Endothelial cell of umbilical vein (primary cell): ENCODE measurements at regions not wholly inside any gene's neighbourhood (a gene's known extent, or its start where the extent isn't known, plus 50 kb on each side); places are given as distances from the start of the nearest gene placed in this dataset.

Experiments used
- BruUV-seq: library from RNA; stranded (reverse); fragments of 400-500 nt; replicated peaks from 2 replicates; lab custom pipeline; 2021; lab: Mats Ljungman, UMichigan
- CTCF ChIA-PET: fragments of 300-600, 350-600 bp; sonication (Branson Sonifier 250); formaldehyde crosslinking; loops from one replicate; lab custom pipeline; 2021; ENCODE audit warnings: antibody characterized with exemption, inconsistent platforms; lab: Charles Lee
- POLR2A ChIA-PET: fragments of 300-600, 350-600 bp; sonication (Branson Sonifier 250); formaldehyde crosslinking; loops from one replicate; lab custom pipeline; 2021; ENCODE audit warnings: antibody characterized with exemption, inconsistent platforms; lab: Charles Lee
- DNase-seq: peaks from one replicate; pipeline ENCODE4 v3.0.0-alpha.2; 2011; ENCODE audit warnings: low read depth, low spot score
- FAIRE-seq: peaks from 2 replicates; lab custom pipeline; 2011; peaks lifted over from hg19 to GRCh38; lab: Jason Lieb, UNC
- H2AFZ ChIP-seq: 2 replicates; pipeline ENCODE4 v1.6.0; 2012; ENCODE audit warnings: low read depth, low read length, control low read depth, inconsistent platforms
- H3K27ac ChIP-seq: 2 replicates; pipeline ENCODE4 v1.5.1; 2011; ENCODE audit warnings: low read depth, mild to moderate bottlenecking, control low read depth, low read length, moderate library complexity; ENCODE audit not compliant: insufficient read depth
- H3K27me3 ChIP-seq, 2 experiments: 2 replicates each; pipeline versions ENCODE4 v1.6.0 to v1.6.1; 2011; ENCODE audit warnings: low read length in 2 of 2, mixed read lengths in 1 of 2; ENCODE audit not compliant: control insufficient read depth in 2 of 2, insufficient read depth in 2 of 2
- H3K36me3 ChIP-seq, 2 experiments: 2 replicates in 1 of 2; 3 replicates in 1 of 2; pipeline ENCODE4 v1.5.1; 2011; ENCODE audit warnings: low read length in 2 of 2, mild to moderate bottlenecking in 1 of 2, moderate library complexity in 1 of 2; ENCODE audit not compliant: control insufficient read depth in 2 of 2, insufficient read depth in 2 of 2; ENCODE audit errors: extremely low read depth in 1 of 2
- H3K4me1 ChIP-seq: 3 replicates; pipeline ENCODE4 v1.5.1; 2011; ENCODE audit warnings: mild to moderate bottlenecking, low read length; ENCODE audit not compliant: control insufficient read depth, insufficient read depth; ENCODE audit errors: extremely low read depth
- H3K4me2 ChIP-seq: 2 replicates; pipeline ENCODE4 v1.6.1; 2011; ENCODE audit warnings: low read length, control low read depth, mixed read lengths; ENCODE audit not compliant: insufficient read depth
- H3K4me3 ChIP-seq, 3 experiments: fragments of 200-600 bp in 1 of 3; sonication (generic), shearing (Covaris generic) in 1 of 3; replicated peaks in 1 of 3; 2 replicates each; pipeline ENCODE4 v1.5.1; 2011 to 2016; ENCODE audit warnings: control low read depth in 3 of 3, low read length in 3 of 3, mild to moderate bottlenecking in 2 of 3, inconsistent platforms in 1 of 3, low read depth in 1 of 3, moderate library complexity in 1 of 3; ENCODE audit not compliant: insufficient read depth in 1 of 3
- H3K79me2 ChIP-seq: 2 replicates; pipeline ENCODE4 v1.6.0; 2012; ENCODE audit warnings: low read length, inconsistent platforms; ENCODE audit not compliant: control insufficient read depth, insufficient read depth
- H3K9ac ChIP-seq: replicated peaks from 2 replicates; pipeline ENCODE3; 2011; ENCODE audit warnings: low read length, control low read depth; ENCODE audit not compliant: insufficient read depth; ENCODE audit errors: extremely low read depth
- H3K9me1 ChIP-seq: replicated peaks from 3 replicates; pipeline ENCODE4 v1.6.0; 2011; ENCODE audit warnings: mild to moderate bottlenecking, low read length; ENCODE audit not compliant: control insufficient read depth, insufficient read depth; ENCODE audit errors: extremely low read depth
- H3K9me3 ChIP-seq: replicated peaks from 2 replicates; pipeline ENCODE4 v1.5.1; 2012; ENCODE audit warnings: low read length, inconsistent platforms; ENCODE audit not compliant: control insufficient read depth, insufficient read depth
- H4K20me1 ChIP-seq: replicated peaks from 2 replicates; pipeline ENCODE3; 2011; ENCODE audit warnings: mild to moderate bottlenecking, low read length; ENCODE audit not compliant: control insufficient read depth, insufficient read depth; ENCODE audit errors: extremely low read depth
- CTCF ChIP-seq, 2 donors: IDR thresholded peaks; 1 replicate in 1 of 2; 2 replicates in 1 of 2; pipeline ENCODE4 v1.5.1; 2011; ENCODE audit warnings: low read length in 2 of 2, mild to moderate bottlenecking in 2 of 2, moderate library complexity in 2 of 2, control low read depth in 1 of 2, inconsistent platforms in 1 of 2, low read depth in 1 of 2; ENCODE audit not compliant: insufficient read depth in 1 of 2; ENCODE audit errors: extremely low read depth in 1 of 2
- EZH2 ChIP-seq: IDR thresholded peaks from 2 replicates; pipeline ENCODE4 v1.6.1; 2012; ENCODE audit warnings: borderline replicate concordance, low read depth, mild to moderate bottlenecking, moderate library complexity, low read length, inconsistent platforms; ENCODE audit not compliant: severe bottlenecking
- FOS ChIP-seq: IDR thresholded peaks from 2 replicates; pipeline ENCODE4 v1.6.1; 2011; ENCODE audit warnings: mild to moderate bottlenecking, low read length, moderate library complexity, borderline replicate concordance; ENCODE audit not compliant: insufficient read depth
- JUN ChIP-seq: IDR thresholded peaks from 2 replicates; pipeline ENCODE4 v1.6.1; 2011; ENCODE audit warnings: borderline replicate concordance, low read depth; ENCODE audit not compliant: insufficient read length, insufficient read depth
- MAX ChIP-seq: IDR thresholded peaks from 2 replicates; pipeline ENCODE4 v1.6.1; 2011; ENCODE audit not compliant: insufficient read depth, insufficient read length
- POLR2A ChIP-seq: IDR thresholded peaks from 2 replicates; pipeline ENCODE4 v1.6.1; 2012; ENCODE audit warnings: low read depth, mild to moderate bottlenecking, control low read depth, low read length
- POLR2AphosphoS5 ChIP-seq: IDR thresholded peaks from 2 replicates; pipeline ENCODE4 v1.6.1; 2012; ENCODE audit warnings: low read depth, mild to moderate bottlenecking, control low read depth, low read length, moderate library complexity; ENCODE audit not compliant: insufficient read depth
- dilution Hi-C: fragments of 300-500 bp; cut with MboI; formaldehyde crosslinking; loops from one replicate; pipeline ENCODE4 v1.15.0; 2019; ENCODE audit warnings: low sequenced_read_pairs; ENCODE audit not compliant: extremely low pct_ligation_motif_present
- intact Hi-C: fragments of 100-400 bp; cut with micrococcal nuclease; formaldehyde crosslinking; loops from one replicate; pipeline ENCODE4 v1.10.0; 2022

GRCh38 chr20:41998539-41999341 lies 380.6 kb upstream of the CHD6 start:
- no peaks in the 10 kb centered on the region for H3K36me3 ChIP-seq
- POLR2A ChIA-PET, result no interaction called here

GRCh38 chr20:41996951-41997350 lies 378.8 kb upstream of the CHD6 start:
- no TSS peak for BruUV-seq
- Histone ChIP-seq H2AFZ (no peak overlapping the region), H3K4me3 (no peak overlapping the region), H3K36me3 (no peaks in the 10 kb centered on the region), H3K79me2 (no peaks in the 10 kb centered on the region), H3K9ac (no peak overlapping the region), H3K4me1 (no peaks in the 10 kb centered on the region), H3K9me1 (no peaks in the 10 kb centered on the region), H3K4me2 (no peak overlapping the region), H4K20me1 (no peaks in the 10 kb centered on the region), H3K27me3 (no peaks in the 10 kb centered on the region), H3K9me3 (no peaks in the 10 kb centered on the region), H3K27ac (no peak overlapping the region)
- FAIRE-seq (no peak), DNase-seq (no peak)
- TF ChIP-seq POLR2AphosphoS5 (no peak), POLR2A (no peak), CTCF (IDR thresholded peaks at IDR 0.05; ENCODE audit: extremely low read depth in 1 of 2, insufficient read depth in 1 of 2, low read depth in 1 of 2, low read length in 2 of 2) (no peak), FOS (no peak)
- CTCF ChIA-PET, result no interaction called here
- dilution Hi-C loops (no loop called here), intact Hi-C loops (no loop called here)
- POLR2A ChIA-PET, result no interaction called here

More at GRCh38 chr20:41998539-41999341, 380.6 kb upstream of the CHD6 start:
- H2AFZ ChIP-seq, result no peak overlapping the region
- no peak overlapping the region for H3K4me3 ChIP-seq
- no peak overlapping the region for H3K9ac ChIP-seq
- BruUV-seq, result no TSS peak
- no peaks in the 10 kb centered on the region for H4K20me1 ChIP-seq
- dilution Hi-C loops (no loop called here), intact Hi-C loops (no loop called here)
- no peaks in the 10 kb centered on the region for H3K9me3 ChIP-seq
- no peak overlapping the region for H3K27ac ChIP-seq
- no peaks in the 10 kb centered on the region for H3K4me1 ChIP-seq
- H3K27me3 ChIP-seq, result no peaks in the 10 kb centered on the region
- TF ChIP-seq JUN (no peak), POLR2A (no peak), EZH2 (no peak), MAX (no peak)
- H3K4me2 ChIP-seq, result no peak overlapping the region
- FAIRE-seq, result no peak
- H3K9me1 ChIP-seq, result no peaks in the 10 kb centered on the region
- no peak for DNase-seq
- H3K79me2 ChIP-seq, result no peaks in the 10 kb centered on the region
- CTCF ChIA-PET, result no interaction called here
